WTC11 (cell line): ENCODE measurements at regions not wholly inside any gene's neighbourhood (a gene's known extent, or its start where the extent isn't known, plus 50 kb on each side); places are given as distances from the start of the nearest gene placed in this dataset.

Source experiments
- FOXJ3 ChIP-seq: sonication (generic); formaldehyde crosslinking; IDR thresholded peaks from 2 replicates; pipeline ENCODE4 v1.9.0; 2021; ENCODE audit warnings: missing genetic modification reagents, mild to moderate bottlenecking, borderline replicate concordance
- FOXP1 ChIP-seq: sonication (generic); formaldehyde crosslinking; IDR thresholded peaks from 2 replicates; pipeline ENCODE4 v1.8.0; 2022; ENCODE audit warnings: missing genetic modification reagents, mild to moderate bottlenecking, moderate library complexity, borderline replicate concordance
- RELA ChIP-seq: sonication (generic); formaldehyde crosslinking; IDR thresholded peaks from 2 replicates; pipeline ENCODE4 v1.8.1; 2022; ENCODE audit warnings: missing genetic modification reagents, mild to moderate bottlenecking, borderline replicate concordance
- SMAD3 ChIP-seq: sonication (generic); formaldehyde crosslinking; IDR thresholded peaks from 2 replicates; pipeline ENCODE4 v1.8.0; 2022; ENCODE audit warnings: missing genetic modification reagents, mild to moderate bottlenecking, borderline replicate concordance
- SP1 ChIP-seq: sonication (generic); formaldehyde crosslinking; conservative IDR thresholded peaks from 2 replicates; pipeline ENCODE4 v1.8.1; 2022; ENCODE audit warnings: missing genetic modification reagents
- ZNF138 ChIP-seq: sonication (generic); formaldehyde crosslinking; conservative IDR thresholded peaks from 2 replicates; pipeline ENCODE4 v1.8.1; 2022; ENCODE audit warnings: mild to moderate bottlenecking, moderate library complexity, missing genetic modification reagents
- ZNF232 ChIP-seq: sonication (generic); formaldehyde crosslinking; IDR thresholded peaks from 2 replicates; pipeline ENCODE4 v1.8.0; 2022; ENCODE audit warnings: mild to moderate bottlenecking, missing genetic modification reagents
- TF ChIP-seq, protein P1 (sequence below): fragments of 200-600 bp; IDR thresholded peaks from 2 replicates; pipeline ENCODE4 v1.8.0; 2022; ENCODE audit warnings: antibody characterized with exemption
- TF ChIP-seq, protein P2 (sequence below): sonication (generic); formaldehyde crosslinking; IDR thresholded peaks from 2 replicates; pipeline ENCODE4 v1.8.0; 2022; ENCODE audit warnings: mild to moderate bottlenecking, missing genetic modification reagents

DNA sequence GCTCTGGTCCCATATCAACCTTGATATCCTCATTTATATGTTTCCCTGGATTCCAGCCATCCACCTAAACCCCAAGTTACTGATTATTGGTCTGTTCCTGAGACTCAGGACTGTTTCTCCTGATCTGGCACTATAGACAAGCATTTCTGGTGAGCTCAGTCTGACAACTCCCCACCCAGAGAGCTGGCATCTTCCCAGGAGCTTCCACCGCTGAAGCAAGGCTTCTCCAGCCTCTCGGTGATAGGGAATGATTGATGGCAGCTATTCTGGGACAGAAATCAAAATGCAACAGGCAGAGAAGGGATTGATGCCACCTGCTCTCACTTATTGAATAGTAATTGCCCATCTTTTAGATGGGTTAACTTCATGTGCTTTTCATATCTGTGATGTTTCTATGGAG, 169.7 kb upstream of the GGTLC1 start:
- TF ChIP-seq ZNF138 = no peak
- no peak for TF ChIP-seq ZNF232 (CRISPR knock-in tag)
- TF ChIP-seq, protein P1, sequence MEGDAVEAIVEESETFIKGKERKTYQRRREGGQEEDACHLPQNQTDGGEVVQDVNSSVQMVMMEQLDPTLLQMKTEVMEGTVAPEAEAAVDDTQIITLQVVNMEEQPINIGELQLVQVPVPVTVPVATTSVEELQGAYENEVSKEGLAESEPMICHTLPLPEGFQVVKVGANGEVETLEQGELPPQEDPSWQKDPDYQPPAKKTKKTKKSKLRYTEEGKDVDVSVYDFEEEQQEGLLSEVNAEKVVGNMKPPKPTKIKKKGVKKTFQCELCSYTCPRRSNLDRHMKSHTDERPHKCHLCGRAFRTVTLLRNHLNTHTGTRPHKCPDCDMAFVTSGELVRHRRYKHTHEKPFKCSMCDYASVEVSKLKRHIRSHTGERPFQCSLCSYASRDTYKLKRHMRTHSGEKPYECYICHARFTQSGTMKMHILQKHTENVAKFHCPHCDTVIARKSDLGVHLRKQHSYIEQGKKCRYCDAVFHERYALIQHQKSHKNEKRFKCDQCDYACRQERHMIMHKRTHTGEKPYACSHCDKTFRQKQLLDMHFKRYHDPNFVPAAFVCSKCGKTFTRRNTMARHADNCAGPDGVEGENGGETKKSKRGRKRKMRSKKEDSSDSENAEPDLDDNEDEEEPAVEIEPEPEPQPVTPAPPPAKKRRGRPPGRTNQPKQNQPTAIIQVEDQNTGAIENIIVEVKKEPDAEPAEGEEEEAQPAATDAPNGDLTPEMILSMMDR = no peak
- TF ChIP-seq FOXP1 (CRISPR knock-in tag) = no peak
- no peak for TF ChIP-seq SMAD3 (CRISPR knock-in tag)
- no peak for TF ChIP-seq SP1 (CRISPR knock-in tag)
- no peak for TF ChIP-seq RELA (CRISPR knock-in tag)
- no peak for TF ChIP-seq FOXJ3
- TF ChIP-seq, protein P2, sequence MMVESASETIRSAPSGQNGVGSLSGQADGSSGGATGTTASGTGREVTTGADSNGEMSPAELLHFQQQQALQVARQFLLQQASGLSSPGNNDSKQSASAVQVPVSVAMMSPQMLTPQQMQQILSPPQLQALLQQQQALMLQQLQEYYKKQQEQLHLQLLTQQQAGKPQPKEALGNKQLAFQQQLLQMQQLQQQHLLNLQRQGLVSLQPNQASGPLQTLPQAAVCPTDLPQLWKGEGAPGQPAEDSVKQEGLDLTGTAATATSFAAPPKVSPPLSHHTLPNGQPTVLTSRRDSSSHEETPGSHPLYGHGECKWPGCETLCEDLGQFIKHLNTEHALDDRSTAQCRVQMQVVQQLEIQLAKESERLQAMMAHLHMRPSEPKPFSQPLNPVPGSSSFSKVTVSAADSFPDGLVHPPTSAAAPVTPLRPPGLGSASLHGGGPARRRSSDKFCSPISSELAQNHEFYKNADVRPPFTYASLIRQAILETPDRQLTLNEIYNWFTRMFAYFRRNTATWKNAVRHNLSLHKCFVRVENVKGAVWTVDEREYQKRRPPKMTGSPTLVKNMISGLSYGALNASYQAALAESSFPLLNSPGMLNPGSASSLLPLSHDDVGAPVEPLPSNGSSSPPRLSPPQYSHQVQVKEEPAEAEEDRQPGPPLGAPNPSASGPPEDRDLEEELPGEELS = no peak
